ENCODE measurements at regions not wholly inside any gene's neighbourhood (a gene's known extent, or its start where the extent isn't known, plus 50 kb on each side); places are given as distances from the start of the nearest gene placed in this dataset.

DNA sequence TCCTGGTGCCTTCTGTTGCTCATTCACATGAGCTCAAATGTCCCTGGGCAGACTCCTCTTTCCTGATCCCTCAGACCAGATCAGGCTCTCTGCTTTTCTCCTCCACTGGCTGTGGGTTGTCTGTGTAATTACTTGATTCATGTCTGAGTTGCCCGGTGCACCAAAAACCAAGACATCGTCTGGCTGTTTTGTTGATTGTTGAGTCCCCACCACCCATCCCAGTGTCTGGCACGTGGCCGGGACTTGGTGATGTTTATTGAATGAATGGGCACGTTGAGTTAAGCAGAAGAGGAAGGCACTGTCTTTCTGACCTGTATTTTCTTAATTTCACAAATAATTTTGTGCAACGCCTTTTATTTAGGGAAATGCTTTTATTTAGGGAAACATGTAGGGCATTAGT lies 499.1 kb upstream of the HS6ST1 start:
- TF ChIP-seq, protein P1, sequence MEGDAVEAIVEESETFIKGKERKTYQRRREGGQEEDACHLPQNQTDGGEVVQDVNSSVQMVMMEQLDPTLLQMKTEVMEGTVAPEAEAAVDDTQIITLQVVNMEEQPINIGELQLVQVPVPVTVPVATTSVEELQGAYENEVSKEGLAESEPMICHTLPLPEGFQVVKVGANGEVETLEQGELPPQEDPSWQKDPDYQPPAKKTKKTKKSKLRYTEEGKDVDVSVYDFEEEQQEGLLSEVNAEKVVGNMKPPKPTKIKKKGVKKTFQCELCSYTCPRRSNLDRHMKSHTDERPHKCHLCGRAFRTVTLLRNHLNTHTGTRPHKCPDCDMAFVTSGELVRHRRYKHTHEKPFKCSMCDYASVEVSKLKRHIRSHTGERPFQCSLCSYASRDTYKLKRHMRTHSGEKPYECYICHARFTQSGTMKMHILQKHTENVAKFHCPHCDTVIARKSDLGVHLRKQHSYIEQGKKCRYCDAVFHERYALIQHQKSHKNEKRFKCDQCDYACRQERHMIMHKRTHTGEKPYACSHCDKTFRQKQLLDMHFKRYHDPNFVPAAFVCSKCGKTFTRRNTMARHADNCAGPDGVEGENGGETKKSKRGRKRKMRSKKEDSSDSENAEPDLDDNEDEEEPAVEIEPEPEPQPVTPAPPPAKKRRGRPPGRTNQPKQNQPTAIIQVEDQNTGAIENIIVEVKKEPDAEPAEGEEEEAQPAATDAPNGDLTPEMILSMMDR (conservative IDR thresholded peaks at IDR 0.05 in 1 of 2, IDR thresholded peaks at IDR 0.05 in 1 of 2; ENCODE audit: low read depth in 1 of 2, low read length in 2 of 2), result no peak
- no peak for TF ChIP-seq EZH2 (IDR thresholded peaks at IDR 0.05; ENCODE audit: low read length, missing control alignments)
